Activated naive CD4-positive, alpha-beta T cell treated with anti-CD3 and anti-CD28 coated beads, Interleukin-2, amount 10 ng/mL, durations not matched to agents 7 days and 5 days (primary cell): ENCODE measurements at regions not wholly inside any gene's neighbourhood (a gene's known extent, or its start where the extent isn't known, plus 50 kb on each side); places are given as distances from the start of the nearest gene placed in this dataset.

ENCODE experiments used
- CTCF ChIA-PET: fragments of 350-600 bp; sonication (Branson Sonifier 250); formaldehyde crosslinking; loops from one replicate; lab custom pipeline; 2021; ENCODE audit warnings: antibody characterized with exemption; lab: Charles Lee
- DNase-seq: peaks from one replicate; pipeline ENCODE4 v3.0.0-alpha.2; 2020
- H3K27ac Mint-ChIP-seq: one replicate; pipeline ENCODE4 v1.8.0; 2021; ENCODE audit warnings: mild to moderate bottlenecking, moderate library complexity, mixed read lengths
- H3K27me3 Mint-ChIP-seq: one replicate; pipeline ENCODE4 v1.8.0; 2021; ENCODE audit warnings: mild to moderate bottlenecking, mixed read lengths
- H3K36me3 Mint-ChIP-seq: one replicate; pipeline ENCODE4 v1.8.0; 2021; ENCODE audit warnings: mixed read lengths
- H3K4me1 Mint-ChIP-seq: one replicate; pipeline ENCODE4 v1.8.0; 2021; ENCODE audit warnings: mixed read lengths
- H3K4me3 Mint-ChIP-seq: one replicate; pipeline ENCODE4 v1.8.0; 2021; ENCODE audit warnings: mild to moderate bottlenecking, moderate library complexity, mixed read lengths
- H3K9me3 Mint-ChIP-seq: one replicate; pipeline ENCODE4 v1.8.0; 2021; ENCODE audit warnings: mixed read lengths

DNA sequence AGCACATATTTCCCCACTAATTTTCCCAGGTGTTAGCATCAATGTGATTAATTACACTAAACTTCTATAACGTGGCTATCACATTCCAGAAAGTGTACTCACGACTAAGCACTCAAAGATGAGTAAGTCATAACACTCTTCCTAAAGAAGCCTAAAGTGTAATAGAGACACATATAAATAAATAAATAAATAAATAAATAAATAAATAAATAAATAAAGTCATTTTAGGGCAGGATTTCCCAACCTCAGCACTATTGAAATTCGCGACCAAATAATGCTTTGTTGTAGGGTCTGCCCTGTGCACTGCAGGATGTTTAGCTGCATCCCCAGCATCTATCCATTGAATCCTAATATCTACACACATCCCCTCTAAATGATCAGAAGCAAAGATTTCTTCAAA is 390.9 kb downstream of the CDH7 start:
- H3K27me3 Mint-ChIP-seq = no peaks in the 10 kb centered on the region
- CTCF ChIA-PET = no interaction called here
- no peaks in the 10 kb centered on the region for H3K9me3 Mint-ChIP-seq
- no peaks in the 10 kb centered on the region for H3K4me1 Mint-ChIP-seq
- H3K27ac Mint-ChIP-seq = no peak overlapping the region
- DNase-seq = no peak
- no peaks in the 10 kb centered on the region for H3K36me3 Mint-ChIP-seq
- no peak overlapping the region for H3K4me3 Mint-ChIP-seq

DNA sequence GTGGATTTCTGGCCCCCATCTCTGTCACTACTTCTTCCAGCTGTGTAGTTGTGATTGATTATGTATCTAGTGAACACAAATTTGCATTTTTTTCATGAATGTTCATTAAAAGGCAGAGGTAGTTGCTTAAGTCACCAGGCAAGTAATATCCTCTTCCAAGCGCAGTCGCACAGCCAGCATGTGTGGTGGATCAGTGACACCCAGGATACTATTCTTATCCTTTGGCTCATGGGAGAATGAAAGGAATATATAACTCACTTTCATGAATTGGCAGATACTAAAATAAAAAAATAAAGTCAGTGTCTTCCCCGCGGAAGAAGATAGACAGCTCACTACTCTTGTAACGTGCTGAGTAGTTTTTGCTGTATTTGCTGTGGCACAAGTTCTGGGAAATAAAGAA is 387.8 kb downstream of the CDH7 start:
- Mint-ChIP-seq H3K36me3 (no peaks in the 10 kb centered on the region), H3K9me3 (no peaks in the 10 kb centered on the region), H3K4me3 (no peak overlapping the region), H3K27ac (no peak overlapping the region), H3K27me3 (no peaks in the 10 kb centered on the region), H3K4me1 (no peaks in the 10 kb centered on the region)
- CTCF ChIA-PET = no interaction called here
- no peak for DNase-seq

DNA sequence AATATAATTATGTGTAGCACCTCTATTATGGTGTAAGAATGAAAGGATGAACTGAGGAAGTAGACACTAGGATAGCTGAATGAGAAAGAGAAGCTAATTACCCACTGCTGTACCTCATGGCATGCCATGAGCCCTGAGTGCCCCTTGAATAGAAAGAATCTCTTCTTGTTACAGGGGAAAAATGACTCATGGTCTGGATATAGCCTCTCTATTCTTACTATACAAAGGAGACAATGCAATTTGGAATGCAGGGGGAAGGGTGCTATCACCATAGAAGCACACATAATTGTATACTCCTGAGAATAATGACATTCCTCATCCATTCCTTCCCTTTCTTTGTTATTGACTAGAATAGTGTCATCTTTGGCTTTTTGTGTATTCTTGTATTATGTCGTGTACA is 385.2 kb downstream of the CDH7 start:
- Mint-ChIP-seq H3K4me1 (no peaks in the 10 kb centered on the region), H3K36me3 (no peaks in the 10 kb centered on the region), H3K27me3 (no peaks in the 10 kb centered on the region), H3K4me3 (no peak overlapping the region), H3K9me3 (no peaks in the 10 kb centered on the region), H3K27ac (no peak overlapping the region)
- no peak for DNase-seq
- CTCF ChIA-PET = no interaction called here

DNA sequence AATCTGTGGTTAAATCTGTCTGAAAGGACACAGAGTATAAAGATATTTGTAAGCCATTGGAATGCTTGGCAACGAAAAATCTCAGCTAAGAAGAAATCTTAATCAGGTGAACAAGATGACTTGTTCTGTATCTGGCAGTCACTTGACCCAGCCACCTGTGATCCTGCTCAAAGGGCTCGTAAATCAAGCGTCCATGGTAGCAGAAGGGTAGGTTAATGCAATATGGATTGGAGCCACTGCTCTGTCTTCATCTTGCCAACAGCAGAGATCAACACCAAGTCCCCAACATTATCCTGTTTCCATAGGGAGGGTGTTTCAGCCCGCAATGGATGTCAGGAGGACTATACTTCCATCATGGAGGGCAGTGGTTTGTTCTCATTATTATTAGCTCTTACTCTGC is 378.4 kb downstream of the CDH7 start:
- CTCF ChIA-PET = no interaction called here
- Mint-ChIP-seq H3K27me3 (no peaks in the 10 kb centered on the region), H3K36me3 (no peaks in the 10 kb centered on the region), H3K4me1 (no peaks in the 10 kb centered on the region), H3K9me3 (peaks cover 2% of the 10 kb centered on the region), H3K27ac (no peak overlapping the region), H3K4me3 (no peak overlapping the region)
- no peak for DNase-seq

DNA sequence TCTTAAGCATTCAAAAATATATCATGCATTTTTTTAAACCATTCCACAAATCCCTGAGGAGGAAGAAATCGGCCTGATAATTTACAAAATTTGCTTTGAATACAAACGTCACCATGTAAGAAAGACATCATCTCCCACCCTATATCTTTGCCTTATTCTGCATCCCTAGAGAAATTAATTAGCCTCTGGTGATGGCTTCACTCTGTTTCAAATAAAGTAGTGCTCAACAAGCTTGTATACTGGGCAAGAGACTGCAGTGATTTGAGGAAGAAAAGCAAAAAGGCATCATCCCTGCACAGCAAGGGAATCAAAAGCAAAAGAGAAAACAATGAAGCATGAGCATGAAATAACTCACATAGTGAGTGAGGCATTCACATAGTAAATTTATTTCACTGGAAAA is 375.5 kb downstream of the CDH7 start:
- no peaks in the 10 kb centered on the region for H3K36me3 Mint-ChIP-seq
- no peak overlapping the region for H3K27ac Mint-ChIP-seq
- peaks cover 2% of the 10 kb centered on the region for H3K9me3 Mint-ChIP-seq
- CTCF ChIA-PET = no interaction called here
- H3K4me1 Mint-ChIP-seq = no peaks in the 10 kb centered on the region
- no peak for DNase-seq
- no peaks in the 10 kb centered on the region for H3K27me3 Mint-ChIP-seq
- H3K4me3 Mint-ChIP-seq = no peak overlapping the region

DNA sequence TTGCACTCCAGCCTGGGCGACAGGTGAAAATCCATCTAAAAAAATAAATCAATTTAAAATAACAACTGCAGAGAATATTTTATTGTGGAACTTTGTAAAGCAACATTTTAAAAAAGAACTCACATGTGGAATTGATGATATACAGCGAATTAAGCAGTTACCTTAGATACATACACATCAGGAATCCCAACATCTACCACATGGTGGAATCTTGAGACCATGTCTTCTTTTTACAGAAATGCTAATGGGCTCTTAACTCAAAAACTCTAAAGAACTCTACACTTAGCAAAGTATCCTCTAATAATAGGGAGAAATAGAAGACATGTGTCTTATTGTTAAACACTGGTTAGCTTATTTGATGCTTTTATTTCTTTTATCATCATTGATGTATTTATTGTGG is 373.6 kb downstream of the CDH7 start:
- Mint-ChIP-seq H3K27me3 (no peaks in the 10 kb centered on the region), H3K4me1 (no peaks in the 10 kb centered on the region), H3K4me3 (no peak overlapping the region), H3K9me3 (peaks cover 2% of the 10 kb centered on the region), H3K36me3 (no peaks in the 10 kb centered on the region), H3K27ac (no peak overlapping the region)
- DNase-seq = no peak
- CTCF ChIA-PET = no interaction called here

DNA sequence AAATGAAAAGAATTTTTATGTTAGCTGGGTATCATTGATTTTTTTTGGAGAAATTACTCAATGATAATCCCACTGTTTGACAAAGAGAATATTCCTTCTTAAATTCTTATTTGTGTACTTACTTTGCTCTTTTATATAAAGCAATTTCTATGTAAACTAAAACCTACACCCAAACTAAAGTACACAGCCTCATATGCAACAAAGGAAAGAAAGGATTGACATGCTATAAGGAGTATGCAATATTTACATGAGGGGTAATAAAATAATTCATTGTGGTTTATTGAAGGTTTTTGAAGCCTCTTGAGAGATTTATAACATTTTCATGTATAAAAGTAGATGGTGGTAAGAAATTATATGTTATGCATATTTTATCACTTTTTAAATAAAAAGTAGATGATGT is 368.5 kb downstream of the CDH7 start:
- CTCF ChIA-PET = no interaction called here
- DNase-seq = no peak
- no peaks in the 10 kb centered on the region for H3K27me3 Mint-ChIP-seq
- no peaks in the 10 kb centered on the region for H3K36me3 Mint-ChIP-seq
- no peak overlapping the region for H3K27ac Mint-ChIP-seq
- no peak overlapping the region for H3K4me3 Mint-ChIP-seq
- no peaks in the 10 kb centered on the region for H3K4me1 Mint-ChIP-seq
- H3K9me3 Mint-ChIP-seq = peaks cover 6% of the 10 kb centered on the region

DNA sequence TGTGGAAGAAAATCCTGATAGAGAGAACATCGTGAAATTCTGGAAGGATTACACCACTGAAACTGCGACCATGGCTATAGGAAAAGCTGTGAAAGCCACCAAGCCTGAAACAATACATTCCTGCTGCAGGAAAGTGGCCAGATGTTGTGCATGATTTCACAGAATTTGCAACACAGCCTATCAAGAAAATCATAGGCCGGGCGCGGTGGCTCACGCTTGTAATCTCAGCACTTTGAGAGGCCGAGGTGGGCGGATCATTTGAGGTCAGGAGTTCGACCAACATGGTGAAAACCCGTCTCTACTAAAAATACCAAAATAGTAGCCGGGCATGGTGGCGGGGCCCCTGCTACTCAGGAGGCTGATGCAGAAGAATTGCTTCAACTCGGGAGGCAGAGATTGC is 360.2 kb downstream of the CDH7 start:
- no peaks in the 10 kb centered on the region for H3K27me3 Mint-ChIP-seq
- DNase-seq = no peak
- H3K4me1 Mint-ChIP-seq = no peaks in the 10 kb centered on the region
- H3K9me3 Mint-ChIP-seq = peaks cover 14% of the 10 kb centered on the region
- CTCF ChIA-PET = no interaction called here
- no peak overlapping the region for H3K4me3 Mint-ChIP-seq
- no peak overlapping the region for H3K27ac Mint-ChIP-seq
- no peaks in the 10 kb centered on the region for H3K36me3 Mint-ChIP-seq

DNA sequence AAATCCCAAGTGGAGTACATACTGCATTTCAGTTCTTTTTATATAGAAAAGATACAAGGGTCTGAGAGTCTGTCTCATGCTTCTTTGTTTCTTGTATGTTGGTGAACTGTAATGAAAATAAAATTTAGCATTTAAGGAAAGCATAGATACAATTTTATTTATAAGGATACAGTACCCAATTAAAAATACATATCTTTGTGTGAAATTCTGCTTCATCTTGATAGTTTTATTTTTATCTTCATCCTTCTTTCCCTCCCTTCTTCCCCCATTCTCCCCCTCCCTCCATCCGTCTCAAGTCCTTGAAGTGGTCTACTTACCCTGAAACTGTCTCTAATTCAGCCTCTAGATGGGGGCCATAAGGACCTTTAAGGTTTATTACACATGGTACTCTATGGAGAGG is 359.8 kb downstream of the CDH7 start:
- CTCF ChIA-PET = no interaction called here
- H3K27me3 Mint-ChIP-seq = no peaks in the 10 kb centered on the region

DNA sequence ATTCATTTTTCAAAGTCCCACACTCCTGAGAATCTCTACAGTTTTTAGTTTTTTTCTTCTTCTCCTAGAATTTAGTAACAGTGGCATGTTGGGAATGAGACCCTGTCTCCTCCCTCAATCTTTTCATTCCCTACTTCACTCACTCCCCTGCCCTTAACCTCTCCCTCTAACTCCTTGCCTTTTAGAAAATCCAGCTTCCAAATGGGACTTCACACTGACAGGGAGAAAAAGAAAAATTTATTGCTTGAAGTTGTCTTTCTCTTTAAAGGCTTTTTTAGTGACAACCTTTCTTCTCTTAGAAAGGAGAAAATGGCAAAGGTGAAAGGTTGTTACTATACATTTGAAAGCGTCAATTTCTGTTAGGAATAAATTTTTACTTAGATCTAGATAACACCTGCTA is 359.2 kb downstream of the CDH7 start:
- H3K36me3 Mint-ChIP-seq = no peaks in the 10 kb centered on the region
- CTCF ChIA-PET = no interaction called here
- no peaks in the 10 kb centered on the region for H3K27me3 Mint-ChIP-seq
- peaks cover 14% of the 10 kb centered on the region for H3K9me3 Mint-ChIP-seq
- H3K4me3 Mint-ChIP-seq = no peak overlapping the region
- H3K4me1 Mint-ChIP-seq = no peaks in the 10 kb centered on the region
- no peak overlapping the region for H3K27ac Mint-ChIP-seq
- DNase-seq = no peak

More for the DNA sequence above, 359.8 kb downstream of the CDH7 start:
- DNase-seq = no peak
- Mint-ChIP-seq H3K4me3 (no peak overlapping the region), H3K36me3 (no peaks in the 10 kb centered on the region), H3K9me3 (peaks cover 15% of the 10 kb centered on the region), H3K27ac (no peak overlapping the region), H3K4me1 (no peaks in the 10 kb centered on the region)

DNA sequence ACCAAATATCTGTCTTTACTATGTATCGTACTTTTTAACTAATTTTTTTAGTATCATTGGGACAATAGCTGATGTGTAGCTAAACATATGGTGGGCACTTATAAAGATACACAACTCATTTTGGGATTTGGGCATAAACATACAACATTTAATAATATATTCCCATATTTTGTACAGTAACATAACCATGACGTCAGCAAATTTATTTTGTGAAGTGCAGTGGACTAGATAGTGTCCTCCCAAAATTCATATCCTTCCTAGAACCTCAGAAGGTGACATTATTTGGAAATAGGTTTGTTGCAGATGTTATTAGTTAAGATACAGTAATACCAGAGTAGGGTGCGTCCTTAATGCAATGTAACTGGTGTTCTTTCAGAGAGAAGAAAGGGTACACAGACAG is 356.7 kb downstream of the CDH7 start:
- CTCF ChIA-PET = no interaction called here
- no peaks in the 10 kb centered on the region for H3K36me3 Mint-ChIP-seq

DNA sequence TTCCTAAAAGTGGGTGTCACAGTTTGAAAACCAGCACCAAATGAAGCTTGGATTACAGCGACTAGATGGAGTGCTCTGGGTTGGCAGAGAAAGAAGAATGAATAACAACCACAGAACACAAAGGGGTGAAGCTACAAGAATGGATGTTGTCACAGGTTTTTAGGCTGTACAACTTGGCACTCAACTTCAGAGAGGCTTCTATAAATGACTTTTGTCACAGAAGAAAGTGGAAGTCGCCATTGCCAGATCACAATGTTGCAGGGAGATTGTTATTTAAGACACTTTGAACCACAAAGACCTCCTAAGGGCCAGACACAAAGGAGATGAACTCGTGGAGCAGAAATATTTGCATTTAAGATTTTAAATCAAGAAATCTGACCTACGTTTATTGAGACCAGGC is 354.2 kb downstream of the CDH7 start:
- DNase-seq = no peak
- CTCF ChIA-PET = no interaction called here
- no peaks in the 10 kb centered on the region for H3K4me1 Mint-ChIP-seq
- no peak overlapping the region for H3K27ac Mint-ChIP-seq
- peaks cover 8% of the 10 kb centered on the region for H3K9me3 Mint-ChIP-seq
- H3K4me3 Mint-ChIP-seq = no peak overlapping the region
- H3K27me3 Mint-ChIP-seq = no peaks in the 10 kb centered on the region
- no peaks in the 10 kb centered on the region for H3K36me3 Mint-ChIP-seq

More for the DNA sequence above, 356.7 kb downstream of the CDH7 start:
- Mint-ChIP-seq H3K27ac (no peak overlapping the region), H3K4me3 (no peak overlapping the region), H3K4me1 (no peaks in the 10 kb centered on the region), H3K9me3 (peaks cover 13% of the 10 kb centered on the region), H3K27me3 (no peaks in the 10 kb centered on the region)
- no peak for DNase-seq

DNA sequence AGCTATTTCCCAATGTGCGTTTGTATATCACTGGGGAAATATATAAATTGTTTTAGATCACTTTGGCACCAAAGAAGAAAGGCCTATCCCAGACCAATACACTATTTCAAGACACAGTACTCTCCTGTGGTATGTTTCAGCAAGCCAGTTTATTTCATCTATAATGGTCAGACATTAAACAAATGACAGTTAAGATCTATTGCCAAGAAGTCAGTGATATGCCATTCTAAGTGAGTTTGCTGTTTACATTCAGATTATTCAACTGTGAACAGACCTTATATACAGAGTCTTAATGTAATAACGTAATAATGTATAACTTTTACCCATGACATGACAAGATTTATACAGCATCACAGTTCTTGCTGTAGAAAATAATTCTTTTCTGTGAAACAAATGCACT is 352.7 kb downstream of the CDH7 start:
- H3K27ac Mint-ChIP-seq = no peak overlapping the region
- H3K9me3 Mint-ChIP-seq = peaks cover 5% of the 10 kb centered on the region
- H3K36me3 Mint-ChIP-seq = no peaks in the 10 kb centered on the region
- CTCF ChIA-PET = no interaction called here
- H3K4me1 Mint-ChIP-seq = no peaks in the 10 kb centered on the region
- H3K27me3 Mint-ChIP-seq = no peaks in the 10 kb centered on the region
- no peak for DNase-seq
- no peak overlapping the region for H3K4me3 Mint-ChIP-seq

DNA sequence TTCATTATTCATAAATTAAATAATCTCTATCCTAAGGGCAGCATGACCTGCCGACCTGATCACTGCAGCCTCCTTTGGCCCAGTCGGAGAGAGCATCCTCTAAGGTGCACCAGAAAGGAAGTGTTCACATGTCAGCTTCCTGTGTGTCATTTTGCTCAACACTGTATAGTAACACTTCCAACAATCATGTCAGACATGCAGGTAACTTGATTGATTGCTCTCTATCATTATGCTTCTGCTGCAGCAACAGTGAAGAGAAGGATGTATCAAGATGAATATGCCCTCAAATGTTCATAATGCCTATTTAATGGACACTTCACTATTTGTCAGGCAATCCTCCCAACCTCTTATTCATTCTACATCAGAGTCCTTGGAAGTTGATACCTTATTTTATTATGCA is 332.3 kb downstream of the CDH7 start:
- H3K27ac Mint-ChIP-seq = no peak overlapping the region
- H3K27me3 Mint-ChIP-seq = no peaks in the 10 kb centered on the region
- H3K9me3 Mint-ChIP-seq = peaks cover 4% of the 10 kb centered on the region
- H3K4me3 Mint-ChIP-seq = no peak overlapping the region
- CTCF ChIA-PET = no interaction called here
- no peak for DNase-seq
- no peaks in the 10 kb centered on the region for H3K36me3 Mint-ChIP-seq
- no peaks in the 10 kb centered on the region for H3K4me1 Mint-ChIP-seq

DNA sequence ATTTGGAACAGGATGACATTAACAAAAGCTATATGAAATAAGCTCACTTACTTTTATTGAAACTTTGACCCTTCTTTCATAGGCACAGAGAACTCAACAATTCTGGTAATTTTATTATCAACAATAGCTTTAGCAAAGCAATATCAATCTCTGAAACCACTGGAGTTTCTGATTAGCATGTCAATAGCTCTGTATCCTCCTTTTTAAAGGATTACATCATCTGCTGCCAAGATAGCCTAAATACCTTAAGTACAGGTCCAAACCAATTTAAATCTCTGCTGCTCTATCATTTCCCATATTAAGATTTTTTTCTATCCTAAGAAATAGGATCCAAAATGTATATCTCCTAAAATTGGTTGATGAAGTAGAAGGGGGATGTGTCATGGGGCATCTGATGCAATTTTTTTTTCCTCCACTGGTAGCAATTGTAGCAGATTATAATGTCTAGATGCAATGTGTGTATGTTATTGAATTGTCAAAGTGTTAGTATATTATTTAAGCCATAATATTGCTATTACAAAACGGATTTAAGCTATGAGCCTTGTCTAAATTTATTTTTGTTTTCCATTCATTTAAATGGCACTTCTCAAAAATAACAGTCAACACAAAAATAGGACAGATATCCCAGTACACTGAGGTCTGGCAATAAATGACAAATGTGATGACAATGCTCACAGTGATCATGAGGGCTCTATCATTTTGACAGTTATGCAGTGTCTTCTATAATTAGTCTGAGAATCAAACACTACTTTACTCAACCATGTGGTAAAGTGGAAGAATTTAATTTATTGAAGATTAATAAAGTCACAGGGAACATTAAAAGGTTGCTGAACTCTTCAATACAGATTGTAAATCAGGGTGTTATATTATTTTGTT is 328.4 kb downstream of the CDH7 start:
- H3K36me3 Mint-ChIP-seq = no peaks in the 10 kb centered on the region
- H3K4me3 Mint-ChIP-seq = no peak overlapping the region
- CTCF ChIA-PET = no interaction called here
- no peaks in the 10 kb centered on the region for H3K4me1 Mint-ChIP-seq
- DNase-seq = no peak
- H3K27ac Mint-ChIP-seq = no peak overlapping the region
- no peaks in the 10 kb centered on the region for H3K27me3 Mint-ChIP-seq
- peaks cover 13% of the 10 kb centered on the region for H3K9me3 Mint-ChIP-seq
